H9 (cell line): ENCODE measurements at regions not wholly inside any gene's neighbourhood (a gene's known extent, or its start where the extent isn't known, plus 50 kb on each side); places are given as distances from the start of the nearest gene placed in this dataset.

Experiments
- DNase-seq: peaks from one replicate; pipeline ENCODE4 v3.0.0-alpha.2; 2017
- H2AFZ ChIP-seq: one replicate; pipeline ENCODE4 v1.6.1; 2013; ENCODE audit warnings: mild to moderate bottlenecking, low read length, control low read depth, moderate library complexity
- H2AK5ac ChIP-seq: 2 replicates; pipeline ENCODE4 v1.6.1; 2013; ENCODE audit warnings: low read length, control low read depth, mixed read lengths; ENCODE audit not compliant: insufficient read length
- H2BK120ac ChIP-seq: one replicate; pipeline ENCODE4 v1.6.1; 2013; ENCODE audit warnings: low read depth, mild to moderate bottlenecking, low read length, control low read depth, inconsistent platforms; ENCODE audit not compliant: poor library complexity, severe bottlenecking
- H2BK12ac ChIP-seq: 2 replicates; pipeline ENCODE4 v1.6.1; 2013; ENCODE audit warnings: low read length, control low read depth, mixed read lengths, low read depth; ENCODE audit not compliant: insufficient read length
- H2BK15ac ChIP-seq: 2 replicates; pipeline ENCODE4 v1.6.1; 2013; ENCODE audit warnings: low read depth, low read length, control low read depth
- H2BK20ac ChIP-seq: one replicate; pipeline ENCODE4 v1.6.1; 2013; ENCODE audit warnings: low read depth, mild to moderate bottlenecking, low read length, control low read depth, inconsistent platforms; ENCODE audit not compliant: poor library complexity, severe bottlenecking
- H2BK5ac ChIP-seq: 2 replicates; pipeline ENCODE4 v1.6.1; 2013; ENCODE audit warnings: low read length, control low read depth, mixed read lengths; ENCODE audit not compliant: insufficient read length
- H3K14ac ChIP-seq: 2 replicates; pipeline ENCODE4 v1.6.1; 2013; ENCODE audit warnings: low read length, control low read depth; ENCODE audit not compliant: insufficient read depth
- H3K18ac ChIP-seq: 2 replicates; pipeline ENCODE4 v1.6.1; 2013; ENCODE audit warnings: low read depth, mild to moderate bottlenecking, mixed read lengths, low read length, control low read depth; ENCODE audit not compliant: insufficient read length
- H3K23ac ChIP-seq: 2 replicates; pipeline ENCODE4 v1.6.1; 2013; ENCODE audit warnings: low read length, control low read depth, mixed read lengths, low read depth; ENCODE audit not compliant: insufficient read length
- H3K23me2 ChIP-seq: 2 replicates; pipeline ENCODE4 v1.6.1; 2013; ENCODE audit warnings: low read depth, mild to moderate bottlenecking, mixed read lengths, low read length, control low read depth; ENCODE audit not compliant: insufficient read length, poor library complexity, severe bottlenecking
- H3K27ac ChIP-seq: 2 replicates; pipeline ENCODE4 v1.5.1; 2013; ENCODE audit warnings: low read length, control low read depth, mixed read lengths, low read depth; ENCODE audit not compliant: insufficient read length
- H3K27me3 ChIP-seq: 2 replicates; pipeline ENCODE4 v1.6.1; 2013; ENCODE audit warnings: low read length, control low read depth, inconsistent platforms; ENCODE audit not compliant: insufficient read depth
- H3K4ac ChIP-seq: 2 replicates; pipeline ENCODE4 v1.6.1; 2013; ENCODE audit warnings: low read depth, mild to moderate bottlenecking, control low read depth, inconsistent platforms, low read length, moderate library complexity
- H3K4me1 ChIP-seq: 2 replicates; pipeline ENCODE4 v1.6.1; 2013; ENCODE audit warnings: low read length, control low read depth, inconsistent platforms; ENCODE audit not compliant: insufficient read depth
- H3K4me2 ChIP-seq: 2 replicates; pipeline ENCODE4 v1.6.1; 2013; ENCODE audit warnings: low read length, control low read depth, mixed read lengths; ENCODE audit not compliant: insufficient read length, insufficient read depth
- H3K56ac ChIP-seq: 2 replicates; pipeline ENCODE4 v1.6.1; 2013; ENCODE audit warnings: low read depth, mild to moderate bottlenecking, mixed read lengths, low read length, control low read depth; ENCODE audit not compliant: insufficient read length
- H3K79me1 ChIP-seq: 2 replicates; pipeline ENCODE4 v1.6.1; 2013; ENCODE audit warnings: low read depth, mild to moderate bottlenecking, moderate library complexity, low read length, control low read depth, inconsistent platforms; ENCODE audit not compliant: insufficient read depth, poor library complexity, severe bottlenecking
- H3K79me2 ChIP-seq: 2 replicates; pipeline ENCODE4 v1.6.1; 2013; ENCODE audit warnings: low read length, control low read depth, inconsistent platforms; ENCODE audit not compliant: insufficient read depth
- H3K9ac ChIP-seq: 2 replicates; pipeline ENCODE4 v1.6.1; 2013; ENCODE audit warnings: low read length, control low read depth, mixed read lengths; ENCODE audit not compliant: insufficient read length; ENCODE audit errors: extremely low read depth
- H3K9me3 ChIP-seq: one replicate; pipeline ENCODE4 v1.6.1; 2013; ENCODE audit warnings: low read depth, low read length, inconsistent platforms; ENCODE audit not compliant: control insufficient read depth
- H3T11ph ChIP-seq: one replicate; pipeline ENCODE4 v1.6.1; 2013; ENCODE audit warnings: mild to moderate bottlenecking, low read length, control low read depth, inconsistent platforms
- H4K20me1 ChIP-seq: one replicate; pipeline ENCODE4 v1.6.1; 2013; ENCODE audit not compliant: control insufficient read depth, insufficient read length, insufficient read depth
- H4K5ac ChIP-seq: 2 replicates; pipeline ENCODE4 v1.6.1; 2013; ENCODE audit warnings: low read depth, mild to moderate bottlenecking, mixed read lengths, low read length, control low read depth; ENCODE audit not compliant: insufficient read length
- H4K8ac ChIP-seq: replicated peaks from 2 replicates; pipeline ENCODE4 v1.6.1; 2013; ENCODE audit warnings: low read length, control low read depth, mixed read lengths, low read depth; ENCODE audit not compliant: insufficient read length
- H4K91ac ChIP-seq: 2 replicates; pipeline ENCODE4 v1.6.1; 2013; ENCODE audit warnings: low read depth, mild to moderate bottlenecking, moderate library complexity, mixed read lengths, low read length, control low read depth; ENCODE audit not compliant: insufficient read length
- H3K27ac Mint-ChIP-seq, 3 experiments: 2 replicates in 2 of 3; 3 replicates in 1 of 3; pipeline ENCODE4 v1.8.0; 2020 to 2021; ENCODE audit warnings: mixed read lengths in 3 of 3, mild to moderate bottlenecking in 1 of 3, moderate library complexity in 1 of 3
- H3K27me3 Mint-ChIP-seq: 2 replicates; pipeline ENCODE4 v1.8.0; 2021; ENCODE audit warnings: low read depth, mild to moderate bottlenecking, moderate library complexity, mixed read lengths
- H3K36me3 Mint-ChIP-seq, 3 experiments: 2 replicates in 2 of 3; 3 replicates in 1 of 3; pipeline ENCODE4 v1.8.0; 2020 to 2021; ENCODE audit warnings: low read depth in 3 of 3, mixed read lengths in 3 of 3; ENCODE audit not compliant: insufficient read depth in 1 of 3
- H3K4me1 Mint-ChIP-seq, 2 experiments: 2 replicates each; pipeline ENCODE4 v1.8.0; 2020; ENCODE audit warnings: mixed read lengths in 2 of 2
- H3K4me3 Mint-ChIP-seq, 2 experiments: 2 replicates in 1 of 2; 3 replicates in 1 of 2; pipeline ENCODE4 v1.8.0; 2020 to 2021; ENCODE audit warnings: mild to moderate bottlenecking in 2 of 2, mixed read lengths in 2 of 2, moderate library complexity in 1 of 2
- H3K9me3 Mint-ChIP-seq, 2 experiments: 2 replicates in 1 of 2; 3 replicates in 1 of 2; pipeline ENCODE4 v1.8.0; 2020; ENCODE audit warnings: mild to moderate bottlenecking in 2 of 2, mixed read lengths in 2 of 2, moderate library complexity in 1 of 2
- WGBS: extraction: QIAGEN DNeasy Blood & Tissue Kit; methylation state at CpG from one replicate; pipeline ENCODE4 v1.1.7; 2013; ENCODE audit warnings: missing lambda C conversion rate, low lambda C conversion rate, mixed read lengths; ENCODE audit not compliant: insufficient read length; ENCODE audit errors: extremely low coverage; 5-methylcytosine and 5-hydroxymethylcytosine counted together
- TF ChIP-seq, protein P1 (sequence below): fragments of 200-600 bp; sonication (generic); conservative IDR thresholded peaks from 3 replicates; pipeline ENCODE4 v1.8.0; 2021; ENCODE audit warnings: antibody characterized with exemption, mild to moderate bottlenecking

DNA sequence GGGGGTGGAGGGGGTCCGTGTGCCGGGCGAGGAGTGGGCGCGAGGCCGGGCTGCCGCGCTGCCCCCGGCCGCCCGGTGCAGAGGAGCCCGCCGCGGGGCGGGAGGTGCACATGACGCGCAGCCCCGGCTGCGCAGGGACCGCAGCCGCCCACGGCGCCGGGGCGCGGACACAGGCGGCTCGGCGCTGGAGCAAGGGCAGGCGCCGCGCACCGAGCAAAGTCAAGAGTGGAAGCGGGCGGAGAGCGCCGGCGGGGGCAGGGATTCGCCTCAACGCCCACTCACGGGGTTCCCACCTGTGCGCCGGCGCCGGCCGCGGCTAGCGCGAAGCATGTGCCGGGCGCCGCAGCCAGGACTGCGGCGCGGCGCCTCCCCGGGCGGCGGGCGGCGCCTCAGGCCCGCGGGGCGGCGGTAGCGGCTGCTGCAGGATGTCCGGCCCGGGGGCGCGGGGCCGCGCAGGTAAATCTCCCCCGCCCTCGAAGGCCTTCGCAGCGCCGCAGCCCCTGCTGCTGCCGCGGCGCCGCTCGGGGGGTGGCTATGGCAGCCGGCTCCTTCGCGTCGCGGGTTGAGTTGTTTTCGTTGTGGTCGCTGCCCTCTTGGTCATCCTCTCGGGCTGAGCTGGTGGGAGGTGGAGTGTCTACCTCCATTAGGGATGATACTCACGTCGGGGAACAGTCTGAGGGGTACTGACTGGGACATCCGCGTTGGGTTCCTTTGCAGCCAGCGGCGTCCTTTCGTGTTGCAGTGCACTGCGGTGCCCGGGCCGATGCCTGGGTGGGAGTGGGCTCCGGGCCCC lies 216.3 kb upstream of the DTNA start:
- H3K9ac ChIP-seq: peak overlapping the region; percentile 81
- TF ChIP-seq, protein P1, sequence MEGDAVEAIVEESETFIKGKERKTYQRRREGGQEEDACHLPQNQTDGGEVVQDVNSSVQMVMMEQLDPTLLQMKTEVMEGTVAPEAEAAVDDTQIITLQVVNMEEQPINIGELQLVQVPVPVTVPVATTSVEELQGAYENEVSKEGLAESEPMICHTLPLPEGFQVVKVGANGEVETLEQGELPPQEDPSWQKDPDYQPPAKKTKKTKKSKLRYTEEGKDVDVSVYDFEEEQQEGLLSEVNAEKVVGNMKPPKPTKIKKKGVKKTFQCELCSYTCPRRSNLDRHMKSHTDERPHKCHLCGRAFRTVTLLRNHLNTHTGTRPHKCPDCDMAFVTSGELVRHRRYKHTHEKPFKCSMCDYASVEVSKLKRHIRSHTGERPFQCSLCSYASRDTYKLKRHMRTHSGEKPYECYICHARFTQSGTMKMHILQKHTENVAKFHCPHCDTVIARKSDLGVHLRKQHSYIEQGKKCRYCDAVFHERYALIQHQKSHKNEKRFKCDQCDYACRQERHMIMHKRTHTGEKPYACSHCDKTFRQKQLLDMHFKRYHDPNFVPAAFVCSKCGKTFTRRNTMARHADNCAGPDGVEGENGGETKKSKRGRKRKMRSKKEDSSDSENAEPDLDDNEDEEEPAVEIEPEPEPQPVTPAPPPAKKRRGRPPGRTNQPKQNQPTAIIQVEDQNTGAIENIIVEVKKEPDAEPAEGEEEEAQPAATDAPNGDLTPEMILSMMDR: no peak; the same call in 2 of the 3 replicates
- no peak overlapping the region for H4K91ac ChIP-seq
- no peak overlapping the region for H4K8ac ChIP-seq
- H2BK120ac ChIP-seq: no peak overlapping the region
- no peak overlapping the region for H2BK20ac ChIP-seq
- no CpG with 5 or more reads among the region's 101 CpGs for WGBS
- H3K14ac ChIP-seq: peak overlapping the region; percentile 78
- Mint-ChIP-seq H3K4me1 (peaks cover 50 to 55% of the 10 kb centered on the region in 2 experiments), H3K4me3 (peak overlapping the region; percentile 88 to 90), H3K27ac (peak overlapping the region in 1 of 3 experiments; percentile 85; a peak in 2 of 7 replicates), H3K36me3 (no peaks in the 10 kb centered on the region; a peak in 1 of 7 replicates), H3K9me3 (no peaks in the 10 kb centered on the region), H3K27me3 (no peaks in the 10 kb centered on the region)
- no peak overlapping the region for H3K56ac ChIP-seq
- H4K5ac ChIP-seq: no peak overlapping the region
- no peak overlapping the region for H3T11ph ChIP-seq
- H3K23ac ChIP-seq: no peak overlapping the region
- H2BK5ac ChIP-seq: no peak overlapping the region
- H3K4me1 ChIP-seq: peaks cover 2% of the 10 kb centered on the region; the same call in 1 of the 2 replicates
- peak overlapping the region; percentile 75 for H2AFZ ChIP-seq
- H3K18ac ChIP-seq: peak overlapping the region; percentile 75
- no peaks in the 10 kb centered on the region for H3K27me3 ChIP-seq
- no peaks in the 10 kb centered on the region for H3K9me3 ChIP-seq
- no peak overlapping the region for H3K4ac ChIP-seq
- no peaks in the 10 kb centered on the region for H4K20me1 ChIP-seq
- no peak overlapping the region for H2BK12ac ChIP-seq
- no peaks in the 10 kb centered on the region for H3K79me1 ChIP-seq
- no peak overlapping the region for H3K27ac ChIP-seq
- no peak overlapping the region for H2AK5ac ChIP-seq
- peaks cover 8% of the 10 kb centered on the region for H3K23me2 ChIP-seq
- DNase-seq: peak; percentile 65
- no peaks in the 10 kb centered on the region for H3K79me2 ChIP-seq
- H2BK15ac ChIP-seq: no peak overlapping the region
- H3K4me2 ChIP-seq: peak overlapping the region; percentile 79
